Endodermal cell (in vitro differentiated cells): ENCODE measurements at regions not wholly inside any gene's neighbourhood (a gene's known extent, or its start where the extent isn't known, plus 50 kb on each side); places are given as distances from the start of the nearest gene placed in this dataset.

ENCODE experiments used
- DNase-seq: peaks from one replicate; pipeline ENCODE4 v3.0.0-alpha.2; 2017
- H3K27ac ChIP-seq: 2 replicates; pipeline ENCODE4 v1.5.1; 2013; ENCODE audit warnings: mild to moderate bottlenecking, low read depth, low read length, moderate library complexity
- H3K27me3 ChIP-seq: 2 replicates; pipeline ENCODE4 v1.6.1; 2013; ENCODE audit warnings: mild to moderate bottlenecking, low read length, moderate library complexity; ENCODE audit not compliant: insufficient read depth, control insufficient read depth, poor library complexity, severe bottlenecking
- H3K36me3 ChIP-seq: 2 replicates; pipeline ENCODE4 v1.7.0; 2013; ENCODE audit warnings: mild to moderate bottlenecking, low read length, moderate library complexity; ENCODE audit not compliant: control insufficient read depth, insufficient read depth
- H3K4me1 ChIP-seq: one replicate; pipeline ENCODE4 v1.7.0; 2013; ENCODE audit warnings: low read length; ENCODE audit not compliant: control insufficient read depth, insufficient read depth
- H3K4me3 ChIP-seq: 2 replicates; pipeline ENCODE4 v1.5.1; 2013; ENCODE audit warnings: mild to moderate bottlenecking, low read length, moderate library complexity
- H3K9ac ChIP-seq: 2 replicates; pipeline ENCODE4 v1.6.1; 2013; ENCODE audit warnings: mild to moderate bottlenecking, low read length, moderate library complexity; ENCODE audit not compliant: poor library complexity, severe bottlenecking; ENCODE audit errors: extremely low read depth
- H3K9me3 ChIP-seq: 2 replicates; pipeline ENCODE4 v1.6.1; 2013; ENCODE audit warnings: mild to moderate bottlenecking, low read length, moderate library complexity; ENCODE audit not compliant: control insufficient read depth
- H3K27ac Mint-ChIP-seq: 2 replicates; pipeline ENCODE4 v1.8.0; 2020; ENCODE audit warnings: mixed read lengths
- H3K27me3 Mint-ChIP-seq: 2 replicates; pipeline ENCODE4 v1.8.0; 2021; ENCODE audit warnings: mild to moderate bottlenecking, mixed read lengths; ENCODE audit not compliant: insufficient read depth
- H3K36me3 Mint-ChIP-seq: 2 replicates; pipeline ENCODE4 v1.8.0; 2020; ENCODE audit warnings: low read depth, mixed read lengths
- H3K4me1 Mint-ChIP-seq: 2 replicates; pipeline ENCODE4 v1.8.0; 2020; ENCODE audit warnings: mixed read lengths
- H3K4me3 Mint-ChIP-seq: 2 replicates; pipeline ENCODE4 v1.8.0; 2020; ENCODE audit warnings: mild to moderate bottlenecking, moderate library complexity, mixed read lengths
- H3K9me3 Mint-ChIP-seq: 2 replicates; pipeline ENCODE4 v1.8.0; 2020; ENCODE audit warnings: mild to moderate bottlenecking, mixed read lengths
- CTCF ChIP-seq: fragments of 200-600 bp; sonication (generic); conservative IDR thresholded peaks from 2 replicates; pipeline ENCODE4 v1.5.0; 2021; ENCODE audit warnings: antibody characterized with exemption, mild to moderate bottlenecking
- WGBS, 2 experiments: methylation state at CpG; one replicate each; pipeline versions ENCODE4 v1.1.5 to v1.1.7; 2013; ENCODE audit warnings: missing lambda C conversion rate in 2 of 2, mixed read lengths in 1 of 2; ENCODE audit not compliant: insufficient coverage in 1 of 2, insufficient read length in 1 of 2; 5-methylcytosine and 5-hydroxymethylcytosine counted together

DNA sequence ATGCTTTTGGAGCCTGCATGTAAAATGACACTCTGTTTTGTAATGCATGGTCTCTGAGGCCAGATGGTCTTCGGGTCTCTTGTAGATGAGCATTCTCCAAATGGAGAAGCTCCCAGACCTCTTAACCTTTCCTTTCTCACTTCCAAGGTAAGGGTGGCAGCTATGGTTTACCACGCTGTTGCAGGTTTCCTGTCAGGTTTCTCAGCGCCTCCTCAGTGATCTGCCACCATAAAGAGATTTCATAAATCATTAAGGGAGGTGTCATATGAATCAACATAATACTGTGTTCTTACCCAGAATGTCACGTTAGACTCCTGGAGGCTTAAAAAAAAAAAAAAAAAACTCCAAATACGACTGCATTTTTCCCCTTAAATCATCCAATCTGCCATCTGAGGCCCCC is 787.4 kb upstream of the EEF2KMT start:
- Histone ChIP-seq H3K27ac (no peak overlapping the region), H3K27me3 (no peaks in the 10 kb centered on the region), H3K9ac (no peak overlapping the region), H3K9me3 (no peaks in the 10 kb centered on the region), H3K4me3 (no peak overlapping the region), H3K4me1 (no peaks in the 10 kb centered on the region), H3K36me3 (no peaks in the 10 kb centered on the region)
- 85 to 90% methylated on average over 2 to 5 of the region's 5 CpGs for WGBS, 2 experiments
- DNase-seq, result no peak
- Mint-ChIP-seq H3K36me3 (no peaks in the 10 kb centered on the region), H3K4me1 (no peaks in the 10 kb centered on the region), H3K27me3 (peaks cover 2% of the 10 kb centered on the region), H3K9me3 (no peaks in the 10 kb centered on the region), H3K27ac (no peak overlapping the region), H3K4me3 (no peak overlapping the region)
- no peak for TF ChIP-seq CTCF

GRCh38 chr16:5884339-5884738 is 786.7 kb upstream of the EEF2KMT start:
- Mint-ChIP-seq H3K9me3 (no peaks in the 10 kb centered on the region), H3K4me3 (no peak overlapping the region), H3K27ac (no peak overlapping the region), H3K36me3 (no peaks in the 10 kb centered on the region), H3K4me1 (no peaks in the 10 kb centered on the region), H3K27me3 (peaks cover 2% of the 10 kb centered on the region)
- WGBS, 2 experiments, result 92 to 100% methylated on average over 1 to 3 of the region's 8 CpGs
- H3K36me3 ChIP-seq, result no peaks in the 10 kb centered on the region
- H3K4me3 ChIP-seq, result no peak overlapping the region
- no peak overlapping the region for H3K9ac ChIP-seq
- H3K27me3 ChIP-seq, result no peaks in the 10 kb centered on the region
- no peak overlapping the region for H3K27ac ChIP-seq
- H3K9me3 ChIP-seq, result no peaks in the 10 kb centered on the region
- no peak for DNase-seq
- TF ChIP-seq CTCF, result no peak
- H3K4me1 ChIP-seq, result no peaks in the 10 kb centered on the region

DNA sequence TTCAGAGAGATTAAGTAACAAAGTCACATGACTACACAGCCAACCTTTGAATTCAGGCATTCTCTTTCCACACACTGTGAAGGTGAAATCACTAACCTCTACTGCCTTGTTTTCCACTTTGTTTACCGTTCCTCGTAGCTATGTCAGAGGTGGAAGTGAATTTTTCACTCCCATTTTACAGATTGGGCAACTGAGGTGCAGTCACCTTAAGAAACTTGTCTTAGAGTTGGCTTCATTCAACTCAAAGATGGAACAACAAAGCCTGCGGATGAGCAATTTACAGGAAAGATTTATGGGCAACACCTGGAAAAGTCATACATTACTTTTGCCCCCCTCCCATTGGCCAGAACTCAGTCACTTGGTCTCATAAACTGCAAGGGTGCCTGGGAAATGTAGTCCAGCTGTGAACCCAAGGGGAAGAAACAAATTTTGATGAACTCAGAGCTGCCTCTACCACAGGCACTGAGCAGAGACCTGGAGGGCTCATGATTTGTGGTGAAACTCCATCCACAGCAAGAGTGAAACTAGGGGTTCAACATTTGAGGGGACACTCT is 784.6 kb upstream of the EEF2KMT start:
- Histone ChIP-seq H3K9me3 (no peaks in the 10 kb centered on the region), H3K27me3 (no peaks in the 10 kb centered on the region), H3K4me1 (no peaks in the 10 kb centered on the region), H3K27ac (no peak overlapping the region), H3K36me3 (no peaks in the 10 kb centered on the region), H3K9ac (no peak overlapping the region), H3K4me3 (no peak overlapping the region)
- TF ChIP-seq CTCF, result no peak
- H3K27me3 Mint-ChIP-seq, result no peaks in the 10 kb centered on the region
- no peaks in the 10 kb centered on the region for H3K4me1 Mint-ChIP-seq
- no peaks in the 10 kb centered on the region for H3K36me3 Mint-ChIP-seq
- WGBS, 2 experiments, result 92 to 97% methylated on average over 3 of the region's 3 CpGs
- H3K4me3 Mint-ChIP-seq, result no peak overlapping the region
- H3K27ac Mint-ChIP-seq, result no peak overlapping the region
- peak; percentile 56 for DNase-seq
- no peaks in the 10 kb centered on the region for H3K9me3 Mint-ChIP-seq
